GM18519 (cell line): ENCODE measurements at regions not wholly inside any gene's neighbourhood (a gene's known extent, or its start where the extent isn't known, plus 50 kb on each side); places are given as distances from the start of the nearest gene placed in this dataset.

Experiments used
- ATAC-seq: cut with Tn5 transposase; IDR thresholded peaks from one replicate; pipeline ENCODE4 v1.9.1; 2021; ENCODE audit warnings: mild to moderate bottlenecking, moderate library complexity; ENCODE audit not compliant: unreplicated experiment, low FRiP score

GRCh38 chr4:85246055-85246454 lies 228.9 kb upstream of the ARHGAP24 start:
- ATAC-seq, result no peak

GRCh38 chr4:85250852-85251251 lies 224.1 kb upstream of the ARHGAP24 start:
- no peak for ATAC-seq

GRCh38 chr4:85257817-85258370 lies 217.1 kb upstream of the ARHGAP24 start:
- ATAC-seq, result no peak

DNA sequence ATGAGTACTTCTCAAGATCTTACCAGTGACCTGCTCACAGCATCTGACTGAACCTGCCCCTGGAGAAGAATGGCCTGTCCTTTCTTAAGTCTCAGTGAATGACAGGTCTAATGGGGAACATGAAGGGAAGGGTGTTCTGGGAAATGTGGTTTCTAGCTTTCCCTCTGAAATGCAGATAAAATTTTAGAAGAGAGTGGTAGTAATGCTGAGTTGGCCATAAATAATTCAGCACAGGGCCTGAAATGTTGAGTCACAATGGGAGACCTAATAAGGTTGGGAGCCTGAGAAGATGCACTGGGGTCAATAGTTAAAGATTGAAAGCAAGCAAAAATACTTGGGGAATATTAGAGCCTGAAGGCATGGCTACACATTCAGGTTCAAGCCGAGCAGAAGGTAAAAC lies 214.9 kb upstream of the ARHGAP24 start:
- no peak for ATAC-seq

DNA sequence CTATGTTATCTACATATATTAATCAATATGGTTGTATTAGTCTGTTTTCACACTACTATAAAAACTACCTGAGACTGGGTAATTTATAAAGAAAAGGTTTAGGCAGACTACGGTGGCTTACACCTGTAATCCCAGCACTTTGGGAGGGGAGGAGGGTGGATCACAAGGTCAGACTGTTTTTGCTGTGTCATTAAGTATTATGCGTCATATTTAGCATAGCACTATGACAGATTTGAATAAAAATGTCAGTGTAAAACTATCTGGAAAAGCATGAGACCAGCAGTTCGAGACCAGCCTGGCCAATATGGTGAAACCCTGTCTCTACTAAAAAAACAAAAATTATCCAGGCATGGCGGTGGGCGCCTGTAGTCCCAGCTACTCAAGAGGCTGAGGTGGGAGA lies 209.7 kb upstream of the ARHGAP24 start:
- no peak for ATAC-seq

- no peak for ATAC-seq
Observed at GRCh38 chr4:85268188-85268587, 206.8 kb upstream of the ARHGAP24 start.

DNA sequence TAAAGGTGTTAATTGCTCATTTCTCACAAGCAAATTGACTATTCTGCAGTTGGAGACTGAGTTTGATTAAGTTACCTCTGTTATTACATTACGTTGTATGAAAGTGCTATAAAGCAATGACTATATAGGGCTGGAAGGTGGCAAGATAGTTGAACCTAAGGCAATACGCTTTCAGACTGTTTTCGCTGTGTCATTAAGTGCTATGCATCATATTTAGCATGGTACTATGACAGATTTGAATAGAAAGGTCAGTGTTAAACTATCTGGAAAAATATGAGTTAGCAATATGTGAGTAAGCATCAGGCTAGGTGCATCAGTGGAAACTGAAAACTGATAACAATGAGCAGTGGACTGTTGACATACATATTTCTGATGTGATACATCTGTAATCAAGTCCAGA lies 206.0 kb upstream of the ARHGAP24 start:
- ATAC-seq, result no peak

- no peak for ATAC-seq
Observed at GRCh38 chr4:85274955-85275354, 200.0 kb upstream of the ARHGAP24 start.

GRCh38 chr4:85280963-85281362 lies 194.0 kb upstream of the ARHGAP24 start:
- no peak for ATAC-seq

DNA sequence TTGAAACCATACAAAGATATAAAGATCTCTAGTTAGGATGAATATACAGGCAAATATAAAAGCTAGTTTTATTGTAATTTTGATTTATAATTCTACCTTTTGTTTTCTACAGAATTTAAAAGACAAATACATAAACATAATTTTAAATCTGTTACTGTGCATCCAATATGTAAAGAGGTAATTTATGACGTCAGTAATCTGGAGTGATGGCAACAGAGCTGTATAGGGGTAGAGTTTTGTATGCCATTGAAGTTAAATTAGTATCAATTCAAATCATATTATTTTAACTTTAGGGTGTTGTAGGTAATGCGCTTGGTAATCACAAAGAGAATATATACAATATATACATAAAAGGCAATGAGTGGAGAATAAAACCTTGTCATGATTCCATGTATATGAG lies 183.7 kb upstream of the ARHGAP24 start:
- ATAC-seq, result no peak

DNA sequence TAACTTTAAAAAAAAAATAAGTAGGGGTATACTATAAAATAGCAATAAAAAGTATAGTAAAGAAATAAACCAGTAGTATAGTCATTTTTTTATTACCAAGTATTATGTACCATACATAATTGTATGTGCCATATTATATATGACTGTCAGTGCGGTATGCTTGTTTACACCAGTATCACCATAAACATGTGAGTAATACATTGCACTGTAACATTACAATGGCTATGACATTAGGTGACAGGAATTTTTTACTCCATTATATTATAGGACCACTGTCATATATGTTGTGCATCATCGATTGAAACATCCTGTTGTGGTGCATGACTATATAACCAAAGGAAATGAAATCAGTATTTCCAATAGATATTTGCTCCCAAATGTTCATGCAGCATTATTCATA lies 176.9 kb upstream of the ARHGAP24 start:
- ATAC-seq, result no peak

DNA sequence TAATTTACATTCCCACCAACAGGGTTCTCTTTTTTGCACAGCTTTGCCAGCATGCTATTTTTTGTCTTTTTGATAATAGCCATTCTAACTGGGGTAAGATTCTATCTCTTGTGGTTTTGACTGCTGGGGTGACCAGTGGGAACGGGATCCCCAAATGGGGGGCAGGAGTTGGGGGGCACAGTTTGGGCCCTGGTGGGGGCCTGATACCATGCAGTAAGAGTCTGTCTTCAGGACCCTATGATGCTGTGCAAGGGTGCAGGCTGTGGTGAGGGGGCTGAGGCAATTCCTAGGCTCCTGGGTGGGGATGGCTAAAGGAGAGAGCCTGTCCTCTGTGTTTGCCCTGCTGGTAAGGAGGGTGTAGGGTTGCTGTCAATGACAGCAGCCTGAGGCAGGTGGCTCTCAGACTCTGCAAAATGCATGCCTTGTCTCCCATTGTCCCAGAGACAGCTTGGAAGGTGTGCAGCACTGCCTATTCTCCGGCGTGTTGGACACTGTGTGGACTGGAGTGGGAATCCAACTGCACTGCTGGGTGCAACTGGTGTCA lies 172.7 kb upstream of the ARHGAP24 start:
- ATAC-seq, result no peak

GRCh38 chr4:85302756-85303155 lies 172.2 kb upstream of the ARHGAP24 start:
- no peak for ATAC-seq

DNA sequence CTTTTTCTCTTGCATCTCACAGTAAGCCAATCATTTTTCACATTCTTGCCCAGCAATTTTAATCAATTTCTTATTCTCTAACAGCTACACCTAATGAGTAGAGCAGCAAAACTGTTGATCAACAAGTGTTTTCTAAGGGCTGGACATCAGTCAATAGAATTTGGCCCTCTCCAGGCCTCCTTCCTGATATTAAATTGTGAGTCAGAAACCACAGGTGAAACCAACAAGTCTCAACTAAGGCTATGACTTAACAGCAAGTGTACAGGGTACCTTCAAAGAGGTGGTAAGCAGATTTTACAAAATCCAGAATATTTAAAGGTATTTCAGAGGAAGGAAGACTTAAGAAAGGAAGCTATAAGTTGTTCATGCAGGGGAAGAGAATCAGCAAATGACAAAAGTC lies 156.5 kb upstream of the ARHGAP24 start:
- no peak for ATAC-seq

- ATAC-seq, result no peak
Observed at GRCh38 chr4:85358831-85359230, 116.1 kb upstream of the ARHGAP24 start.

DNA sequence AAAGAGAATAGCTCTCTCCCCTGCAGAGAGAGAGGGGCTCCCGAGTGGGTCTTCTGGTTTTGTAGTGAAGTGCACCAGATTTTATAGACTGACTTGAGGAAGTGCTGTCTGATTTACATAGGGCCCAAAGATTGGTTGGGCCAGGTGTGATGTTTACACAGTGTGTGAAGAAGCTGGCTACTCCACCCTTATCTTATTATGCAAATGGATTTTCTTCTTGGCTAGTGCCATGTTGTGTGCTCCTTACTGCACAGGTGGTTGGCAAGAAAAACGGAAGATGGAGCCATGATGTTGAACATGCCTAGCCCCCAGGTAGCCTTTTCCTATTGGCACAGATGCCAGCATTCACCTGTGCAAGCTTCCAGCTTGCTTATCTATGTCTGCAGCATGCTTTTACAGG lies 112.4 kb upstream of the ARHGAP24 start:
- no peak for ATAC-seq

DNA sequence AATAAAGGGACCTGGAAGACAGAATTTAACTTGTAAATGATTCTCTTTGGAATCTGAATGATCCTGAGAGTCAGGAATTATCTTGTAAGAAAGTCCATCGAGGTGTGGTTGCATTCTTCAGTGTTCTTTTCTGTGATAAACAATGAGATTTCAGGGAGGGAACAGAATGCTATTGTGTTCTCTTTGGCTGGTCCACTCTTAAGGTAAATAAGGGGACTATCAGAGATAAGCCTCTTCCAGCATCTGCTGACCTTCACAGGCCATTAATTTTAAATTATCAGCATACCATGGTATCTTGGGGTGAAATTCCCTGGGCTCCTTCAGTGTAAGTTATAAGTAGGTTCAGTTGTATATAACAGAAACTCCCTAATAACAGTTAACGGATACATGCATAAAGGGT lies 107.1 kb upstream of the ARHGAP24 start:
- no peak for ATAC-seq

DNA sequence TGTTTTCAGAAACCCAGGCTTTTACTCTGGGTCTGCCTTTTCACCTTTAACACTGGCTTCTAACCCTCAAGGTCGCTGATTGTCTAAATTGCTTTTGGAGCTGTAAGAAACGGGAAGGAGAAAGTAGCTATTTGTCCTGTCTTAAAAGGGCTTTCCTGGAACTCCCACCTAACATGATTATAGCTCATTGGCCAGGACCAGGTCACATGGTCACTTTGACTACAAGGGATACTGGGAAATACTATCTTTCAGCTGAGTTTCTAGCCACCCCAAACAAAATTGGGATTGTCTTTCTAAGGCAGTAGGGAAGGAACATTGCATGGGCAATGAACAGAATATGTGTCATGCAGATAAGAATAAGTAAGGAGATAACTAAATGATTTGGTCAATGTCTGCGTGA lies 106.7 kb upstream of the ARHGAP24 start:
- no peak for ATAC-seq

DNA sequence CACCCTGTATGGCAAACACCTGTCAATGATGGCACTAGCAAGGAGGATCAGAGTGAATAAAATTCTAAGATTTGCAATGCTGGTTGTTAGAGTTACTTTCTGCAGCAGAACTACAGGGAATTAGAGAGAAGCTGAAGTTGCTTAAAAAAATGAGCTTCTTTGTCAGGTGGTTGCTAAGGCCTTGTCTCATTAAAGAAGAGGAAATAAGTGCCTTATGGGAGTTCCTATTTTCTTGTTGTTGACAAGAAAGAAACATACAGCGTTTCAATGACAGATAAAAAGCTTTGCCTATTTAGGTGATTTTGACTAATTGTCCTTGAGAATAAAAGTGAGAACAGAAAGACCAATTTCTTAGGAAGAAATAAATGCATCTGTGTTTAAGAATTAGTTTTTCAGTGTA lies 106.0 kb upstream of the ARHGAP24 start:
- ATAC-seq, result no peak

DNA sequence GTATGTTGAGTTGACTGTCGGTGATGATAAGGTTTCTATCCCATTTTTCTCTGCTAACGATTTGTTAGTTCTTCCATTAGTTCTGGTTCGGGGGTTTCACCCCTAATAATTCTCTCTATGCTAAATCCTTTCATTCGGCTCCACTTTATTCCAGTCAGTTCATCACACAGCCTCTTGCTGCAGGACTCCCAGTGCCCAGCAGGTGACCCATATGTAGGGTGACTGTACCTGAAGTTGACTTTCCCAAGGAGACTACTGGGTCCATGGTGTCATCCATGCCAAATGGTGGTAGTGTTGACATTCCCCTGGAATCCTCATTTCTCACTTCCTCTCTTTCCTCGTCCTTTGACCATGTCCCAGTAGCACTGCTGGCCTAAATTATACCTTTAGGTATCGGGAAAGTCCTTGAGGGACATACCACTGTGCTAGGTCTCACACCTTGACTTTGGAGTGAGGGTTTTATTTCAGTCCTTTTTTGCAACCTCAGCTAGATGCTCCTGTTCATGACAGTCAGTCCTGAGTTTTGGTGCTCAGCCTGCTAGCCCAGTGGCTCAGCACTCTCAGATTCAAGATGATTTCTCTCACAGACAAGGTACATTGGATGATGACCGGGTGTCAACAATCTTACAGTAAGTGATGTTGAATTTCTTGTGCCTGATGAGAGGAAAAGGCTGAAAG lies 105.1 kb upstream of the ARHGAP24 start:
- no peak for ATAC-seq

GRCh38 chr4:85370400-85371032 lies 104.4 kb upstream of the ARHGAP24 start:
- ATAC-seq, result peak; percentile 86

GRCh38 chr4:85372966-85373365 lies 102.0 kb upstream of the ARHGAP24 start:
- no peak for ATAC-seq
